GM21528 (cell line): ENCODE measurements at regions not wholly inside any gene's neighbourhood (a gene's known extent, or its start where the extent isn't known, plus 50 kb on each side); places are given as distances from the start of the nearest gene placed in this dataset.

Experiments used
- ATAC-seq: cut with Tn5 transposase; IDR thresholded peaks from one replicate; pipeline ENCODE4 v1.9.1; 2021; ENCODE audit warnings: mild to moderate bottlenecking, moderate library complexity; ENCODE audit not compliant: unreplicated experiment, low FRiP score

DNA sequence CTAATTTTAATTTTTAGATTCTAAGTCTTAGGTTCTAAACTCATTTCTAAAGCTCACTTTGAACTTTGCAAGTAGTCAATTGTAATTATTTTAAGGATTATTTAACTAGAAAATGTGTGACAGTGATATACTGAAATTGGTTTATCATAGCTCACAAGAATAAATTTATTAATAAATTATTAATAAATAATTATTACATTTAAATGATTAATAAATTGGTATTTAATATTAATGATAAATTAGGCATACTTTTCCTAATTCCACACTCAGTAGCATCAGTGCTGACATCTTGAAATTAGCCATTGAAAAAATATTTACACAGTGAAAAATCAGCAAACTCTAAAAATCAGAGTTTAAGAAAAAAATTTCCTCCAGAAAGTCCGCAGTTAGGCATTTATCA, 433.7 kb downstream of the FIGN start:
- no peak for ATAC-seq

DNA sequence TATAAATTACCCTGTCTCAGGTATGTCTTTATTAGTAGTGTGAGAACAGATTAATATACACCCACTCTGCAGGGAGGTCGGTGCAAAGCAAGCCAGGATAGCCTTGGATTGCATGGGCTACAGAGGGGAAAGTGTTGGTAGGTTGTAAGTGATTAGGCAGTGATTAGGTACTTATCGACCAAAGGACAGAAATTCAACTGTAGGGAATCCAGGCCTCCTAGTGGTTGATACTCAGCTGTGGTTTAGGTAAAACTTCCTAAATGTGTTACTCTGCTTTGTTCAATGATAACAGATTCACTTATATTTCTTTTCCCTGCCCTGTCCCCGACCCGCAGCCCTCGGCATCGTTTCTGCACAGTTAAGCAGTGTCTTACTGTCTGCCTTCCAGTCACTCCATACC, 444.0 kb downstream of the FIGN start:
- ATAC-seq = no peak

DNA sequence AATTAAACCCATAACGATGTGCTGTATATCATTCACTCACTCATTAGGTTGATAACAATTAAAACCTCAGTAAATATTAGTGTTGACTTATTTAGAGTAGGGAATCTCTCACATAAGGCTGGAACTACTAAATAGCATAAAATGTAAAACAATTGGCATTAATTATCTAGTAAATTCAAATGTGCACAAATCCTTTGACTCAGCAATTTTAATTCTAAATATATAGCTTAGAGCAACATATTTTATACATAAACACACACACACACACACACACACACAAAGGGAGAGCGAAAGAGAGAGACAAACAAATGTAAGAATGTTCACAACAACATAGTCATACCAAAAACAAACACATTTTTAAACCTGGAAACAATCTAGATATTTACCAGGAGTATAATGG, 443.1 kb upstream of the KCNH7 start:
- no peak for ATAC-seq

DNA sequence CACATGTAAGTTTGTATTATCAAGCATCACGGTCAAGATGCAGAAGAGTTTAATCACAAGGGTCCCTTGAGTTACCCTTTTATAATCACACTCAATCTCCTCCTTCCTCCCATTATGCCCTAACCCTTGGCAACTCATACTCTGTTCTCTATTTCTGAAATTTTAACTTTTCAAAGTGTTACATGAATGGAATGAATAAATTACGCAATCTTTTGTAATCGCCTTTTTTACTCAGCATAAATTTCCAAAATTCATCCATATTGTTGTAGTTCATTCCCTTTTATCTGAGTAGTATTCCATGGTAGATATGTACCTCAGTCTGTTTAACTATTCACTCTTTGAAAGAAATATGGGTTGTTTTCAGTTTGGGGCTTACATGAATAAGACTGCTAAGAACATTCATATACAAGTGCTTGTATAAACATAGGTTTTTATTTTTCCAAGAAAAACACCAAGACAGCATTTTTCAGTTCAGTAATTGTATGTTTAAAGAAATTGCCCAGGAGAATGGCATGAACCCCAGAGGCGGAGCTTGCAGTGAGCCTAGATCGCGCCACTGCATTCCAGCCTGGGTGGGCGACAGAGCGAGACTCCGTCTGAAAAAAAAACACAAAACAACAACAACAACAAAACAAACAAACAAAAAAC, 430.9 kb upstream of the KCNH7 start:
- ATAC-seq = no peak

DNA sequence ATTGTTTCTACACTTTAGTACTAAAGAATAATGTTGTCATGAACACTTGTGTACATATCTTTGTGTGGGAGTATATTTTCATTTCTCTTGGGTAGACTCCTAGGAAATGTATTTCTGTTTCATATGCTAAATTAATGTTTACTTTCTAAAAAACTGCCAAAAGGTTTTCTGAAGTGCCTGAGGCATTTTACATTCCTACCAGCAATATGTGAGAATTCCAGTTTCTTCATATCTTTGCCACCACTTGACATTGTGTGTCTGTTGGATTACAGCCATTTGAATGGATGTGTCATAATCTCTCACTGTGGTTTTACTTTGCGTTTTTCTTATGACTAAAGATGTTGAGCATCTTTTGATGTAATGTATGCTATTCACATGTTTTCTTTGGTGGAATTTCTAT, 428.2 kb upstream of the KCNH7 start:
- ATAC-seq = no peak

GRCh38 chr2:163265562-163265961, 427.0 kb upstream of the KCNH7 start:
- ATAC-seq = no peak

DNA sequence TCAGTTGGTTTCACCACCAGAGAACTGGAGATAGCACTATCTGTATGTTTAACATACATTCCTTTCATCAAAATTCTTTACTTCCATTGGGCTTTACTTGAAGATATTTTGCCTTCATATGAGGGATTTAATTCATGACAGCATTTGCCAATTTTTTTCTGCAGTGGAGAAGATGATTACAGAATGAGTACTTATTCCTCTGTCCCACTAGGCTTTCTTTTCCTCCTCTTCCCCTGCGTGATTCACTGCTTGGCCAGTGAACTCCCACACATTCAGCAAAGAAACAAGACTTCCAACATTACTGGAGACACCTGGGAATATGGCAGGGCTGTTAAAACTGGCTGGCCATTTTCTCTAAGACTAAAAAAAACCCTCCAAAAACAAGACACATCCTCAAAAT, 425.8 kb upstream of the KCNH7 start:
- ATAC-seq = no peak

DNA sequence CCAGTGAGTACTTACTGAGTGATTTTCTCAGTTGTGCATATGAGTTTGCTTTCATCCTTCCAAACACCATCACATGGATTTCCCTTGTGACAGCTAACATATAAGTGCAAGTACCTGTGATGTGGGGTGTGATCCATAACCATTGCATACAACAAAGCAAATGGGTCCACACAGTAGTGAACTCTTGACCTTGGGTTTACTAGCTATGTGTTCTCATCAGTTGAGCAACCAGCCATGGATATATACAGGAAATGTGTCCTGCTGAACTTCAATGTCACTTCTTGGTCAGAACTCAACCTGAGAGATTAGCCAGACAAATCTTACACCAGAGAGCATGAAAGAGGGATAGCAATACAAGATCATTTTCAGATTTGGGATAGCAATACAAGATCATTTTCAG, 420.9 kb upstream of the KCNH7 start:
- no peak for ATAC-seq

GRCh38 chr2:163255086-163255485, 416.5 kb upstream of the KCNH7 start:
- no peak for ATAC-seq

DNA sequence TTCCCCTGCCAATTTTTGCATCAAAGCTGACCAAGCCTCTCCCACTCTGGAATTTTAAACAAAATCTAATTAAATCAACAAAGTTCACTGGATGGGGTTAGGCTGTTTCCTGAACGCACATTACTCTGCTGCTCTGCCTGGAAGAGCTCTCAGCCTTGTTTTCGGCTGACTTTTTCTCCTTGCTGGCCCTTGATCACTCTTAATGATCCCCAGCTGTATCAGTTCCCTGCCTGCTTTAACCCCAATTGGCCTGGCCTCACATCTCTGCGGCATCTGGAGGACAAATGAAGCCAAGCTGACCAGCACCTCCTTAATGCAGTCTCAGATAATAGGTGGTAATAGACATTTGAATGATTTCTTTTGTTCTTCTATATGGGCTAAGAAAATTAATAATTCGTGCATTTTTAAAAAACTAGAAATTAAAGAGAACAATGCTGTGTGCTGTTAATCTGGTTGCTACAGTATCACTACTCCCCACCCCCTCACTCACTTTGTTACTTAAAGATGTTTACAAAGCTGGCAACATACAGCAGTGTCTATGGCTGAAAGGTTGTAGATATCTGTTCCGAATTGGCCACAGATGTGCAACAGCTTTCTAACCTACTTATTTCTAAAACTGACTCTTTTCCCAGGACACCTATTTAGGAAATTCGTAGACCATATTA, 415.2 kb upstream of the KCNH7 start:
- no peak for ATAC-seq

- no peak for ATAC-seq
Measured at GRCh38 chr2:163252199-163252598, 413.6 kb upstream of the KCNH7 start.

GRCh38 chr2:163248376-163249253, 410.0 kb upstream of the KCNH7 start:
- no peak for ATAC-seq

DNA sequence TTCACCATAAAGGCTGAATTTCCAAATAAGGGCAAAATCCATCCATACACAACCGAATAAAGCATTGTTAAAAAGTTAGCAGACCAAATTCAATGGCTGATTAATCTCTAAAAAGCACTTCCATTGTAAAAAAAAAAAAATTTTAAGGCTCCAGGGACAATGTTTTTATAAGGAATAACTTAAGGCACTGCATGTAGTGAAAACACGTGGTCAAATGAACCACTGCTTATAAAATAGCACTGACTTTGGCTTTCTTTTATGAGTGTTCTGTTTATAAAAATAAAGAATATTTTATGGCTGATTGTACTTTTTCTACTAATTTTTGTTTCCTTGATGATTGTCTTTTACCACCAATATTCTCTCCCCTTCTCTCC, 409.3 kb upstream of the KCNH7 start:
- ATAC-seq = no peak

- no peak for ATAC-seq
Measured at GRCh38 chr2:163247156-163247846, 408.7 kb upstream of the KCNH7 start.

- no peak for ATAC-seq
Measured at GRCh38 chr2:163246135-163246534, 407.6 kb upstream of the KCNH7 start.

DNA sequence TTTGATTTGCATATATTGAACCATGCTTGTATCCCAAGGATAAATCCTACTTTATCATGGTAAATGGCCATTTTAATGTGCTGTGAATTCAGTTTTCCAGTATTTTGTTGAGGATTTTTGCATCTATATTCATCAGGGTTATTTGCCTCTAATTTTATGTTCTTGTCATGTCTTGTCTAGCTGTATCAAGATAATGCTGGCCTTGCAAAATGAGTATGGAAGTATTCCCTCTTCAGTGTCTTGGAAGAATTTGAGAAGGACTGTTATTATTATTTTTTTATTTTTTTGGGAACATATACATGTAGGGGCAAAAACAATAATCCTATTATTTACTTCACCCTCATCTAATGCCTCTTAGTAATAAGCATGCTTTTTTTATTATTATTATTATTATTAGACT, 398.0 kb upstream of the KCNH7 start:
- ATAC-seq = no peak

DNA sequence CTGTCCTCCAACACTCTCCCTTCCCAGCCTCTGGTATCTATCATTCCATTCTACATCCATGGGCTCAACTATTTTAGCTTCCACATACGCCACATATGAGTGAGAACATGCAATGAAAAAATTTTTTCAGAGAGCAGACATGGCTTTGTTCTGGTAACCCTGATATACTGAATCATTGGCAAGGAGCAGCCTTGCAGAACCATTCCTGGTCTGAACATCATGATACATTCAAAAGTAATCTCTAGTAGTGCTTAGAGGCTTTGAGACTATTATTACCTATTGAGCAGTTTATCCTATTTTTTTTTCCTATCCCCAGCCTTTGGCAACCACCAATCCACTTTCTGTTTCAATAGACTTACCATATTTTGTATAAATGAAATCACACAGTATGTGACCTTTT, 393.1 kb upstream of the KCNH7 start:
- no peak for ATAC-seq

GRCh38 chr2:163213661-163214081, 375.1 kb upstream of the KCNH7 start:
- ATAC-seq = no peak

DNA sequence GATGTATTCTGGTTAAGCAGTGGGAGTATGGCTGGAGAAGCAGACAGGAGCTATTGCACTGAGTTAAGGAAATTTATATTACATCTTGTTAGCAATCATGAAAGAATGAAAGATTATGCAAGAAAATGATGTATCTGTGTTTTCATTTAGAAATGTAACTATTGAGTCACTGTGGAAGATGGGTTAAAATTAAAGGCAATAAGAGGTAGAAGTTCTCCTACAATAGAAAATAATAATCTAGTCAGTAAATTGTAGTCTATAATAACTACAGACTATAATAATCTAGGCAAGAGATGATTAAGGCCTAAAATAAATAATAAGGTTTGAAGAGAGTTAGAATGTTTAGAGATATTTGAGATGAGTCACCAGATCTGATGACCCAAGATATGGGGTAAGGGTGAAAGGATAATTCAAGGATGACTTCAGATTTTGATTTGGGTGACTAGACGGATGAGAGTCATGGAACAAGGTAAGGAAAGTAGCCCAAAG, 371.9 kb upstream of the KCNH7 start:
- ATAC-seq = no peak

- no peak for ATAC-seq
Measured at GRCh38 chr2:163207693-163208370, 369.3 kb upstream of the KCNH7 start.
